Endothelial cell of umbilical vein (primary cell): ENCODE measurements at regions not wholly inside any gene's neighbourhood (a gene's known extent, or its start where the extent isn't known, plus 50 kb on each side); places are given as distances from the start of the nearest gene placed in this dataset.

Experiments used
- BruUV-seq: library from RNA; stranded (reverse); fragments of 400-500 nt; replicated peaks from 2 replicates; lab custom pipeline; 2021; lab: Mats Ljungman, UMichigan
- CTCF ChIA-PET: fragments of 300-600, 350-600 bp; sonication (Branson Sonifier 250); formaldehyde crosslinking; loops from one replicate; lab custom pipeline; 2021; ENCODE audit warnings: antibody characterized with exemption, inconsistent platforms; lab: Charles Lee
- POLR2A ChIA-PET: fragments of 300-600, 350-600 bp; sonication (Branson Sonifier 250); formaldehyde crosslinking; loops from one replicate; lab custom pipeline; 2021; ENCODE audit warnings: antibody characterized with exemption, inconsistent platforms; lab: Charles Lee
- DNase-seq: peaks from one replicate; pipeline ENCODE4 v3.0.0-alpha.2; 2011; ENCODE audit warnings: low read depth, low spot score
- FAIRE-seq: peaks from 2 replicates; lab custom pipeline; 2011; peaks lifted over from hg19 to GRCh38; lab: Jason Lieb, UNC
- H2AFZ ChIP-seq: 2 replicates; pipeline ENCODE4 v1.6.0; 2012; ENCODE audit warnings: low read depth, low read length, control low read depth, inconsistent platforms
- H3K27ac ChIP-seq: 2 replicates; pipeline ENCODE4 v1.5.1; 2011; ENCODE audit warnings: low read depth, mild to moderate bottlenecking, control low read depth, low read length, moderate library complexity; ENCODE audit not compliant: insufficient read depth
- H3K27me3 ChIP-seq, 2 experiments: 2 replicates each; pipeline versions ENCODE4 v1.6.0 to v1.6.1; 2011; ENCODE audit warnings: low read length in 2 of 2, mixed read lengths in 1 of 2; ENCODE audit not compliant: control insufficient read depth in 2 of 2, insufficient read depth in 2 of 2
- H3K36me3 ChIP-seq, 2 experiments: 2 replicates in 1 of 2; 3 replicates in 1 of 2; pipeline ENCODE4 v1.5.1; 2011; ENCODE audit warnings: low read length in 2 of 2, mild to moderate bottlenecking in 1 of 2, moderate library complexity in 1 of 2; ENCODE audit not compliant: control insufficient read depth in 2 of 2, insufficient read depth in 2 of 2; ENCODE audit errors: extremely low read depth in 1 of 2
- H3K4me1 ChIP-seq: 3 replicates; pipeline ENCODE4 v1.5.1; 2011; ENCODE audit warnings: mild to moderate bottlenecking, low read length; ENCODE audit not compliant: control insufficient read depth, insufficient read depth; ENCODE audit errors: extremely low read depth
- H3K4me2 ChIP-seq: 2 replicates; pipeline ENCODE4 v1.6.1; 2011; ENCODE audit warnings: low read length, control low read depth, mixed read lengths; ENCODE audit not compliant: insufficient read depth
- H3K4me3 ChIP-seq, 3 experiments: fragments of 200-600 bp in 1 of 3; sonication (generic), shearing (Covaris generic) in 1 of 3; replicated peaks in 1 of 3; 2 replicates each; pipeline ENCODE4 v1.5.1; 2011 to 2016; ENCODE audit warnings: control low read depth in 3 of 3, low read length in 3 of 3, mild to moderate bottlenecking in 2 of 3, inconsistent platforms in 1 of 3, low read depth in 1 of 3, moderate library complexity in 1 of 3; ENCODE audit not compliant: insufficient read depth in 1 of 3
- H3K79me2 ChIP-seq: 2 replicates; pipeline ENCODE4 v1.6.0; 2012; ENCODE audit warnings: low read length, inconsistent platforms; ENCODE audit not compliant: control insufficient read depth, insufficient read depth
- H3K9ac ChIP-seq: replicated peaks from 2 replicates; pipeline ENCODE3; 2011; ENCODE audit warnings: low read length, control low read depth; ENCODE audit not compliant: insufficient read depth; ENCODE audit errors: extremely low read depth
- H3K9me1 ChIP-seq: replicated peaks from 3 replicates; pipeline ENCODE4 v1.6.0; 2011; ENCODE audit warnings: mild to moderate bottlenecking, low read length; ENCODE audit not compliant: control insufficient read depth, insufficient read depth; ENCODE audit errors: extremely low read depth
- H3K9me3 ChIP-seq: replicated peaks from 2 replicates; pipeline ENCODE4 v1.5.1; 2012; ENCODE audit warnings: low read length, inconsistent platforms; ENCODE audit not compliant: control insufficient read depth, insufficient read depth
- H4K20me1 ChIP-seq: replicated peaks from 2 replicates; pipeline ENCODE3; 2011; ENCODE audit warnings: mild to moderate bottlenecking, low read length; ENCODE audit not compliant: control insufficient read depth, insufficient read depth; ENCODE audit errors: extremely low read depth
- EZH2 ChIP-seq: IDR thresholded peaks from 2 replicates; pipeline ENCODE4 v1.6.1; 2012; ENCODE audit warnings: borderline replicate concordance, low read depth, mild to moderate bottlenecking, moderate library complexity, low read length, inconsistent platforms; ENCODE audit not compliant: severe bottlenecking
- GATA2 ChIP-seq: IDR thresholded peaks from 2 replicates; pipeline ENCODE4 v1.7.0; 2011; ENCODE audit warnings: low read depth, mild to moderate bottlenecking, moderate library complexity, mixed read lengths, low read length; ENCODE audit not compliant: insufficient read length, insufficient read depth
- POLR2A ChIP-seq: IDR thresholded peaks from 2 replicates; pipeline ENCODE4 v1.6.1; 2012; ENCODE audit warnings: low read depth, mild to moderate bottlenecking, control low read depth, low read length
- dilution Hi-C: fragments of 300-500 bp; cut with MboI; formaldehyde crosslinking; loops from one replicate; pipeline ENCODE4 v1.15.0; 2019; ENCODE audit warnings: low sequenced_read_pairs; ENCODE audit not compliant: extremely low pct_ligation_motif_present
- intact Hi-C: fragments of 100-400 bp; cut with micrococcal nuclease; formaldehyde crosslinking; loops from one replicate; pipeline ENCODE4 v1.10.0; 2022
- TF ChIP-seq, protein P1 (sequence below), 2 donors: IDR thresholded peaks; 1 replicate in 1 of 2; 2 replicates in 1 of 2; pipeline ENCODE4 v1.5.1; 2011; ENCODE audit warnings: low read length in 2 of 2, mild to moderate bottlenecking in 2 of 2, moderate library complexity in 2 of 2, control low read depth in 1 of 2, inconsistent platforms in 1 of 2, low read depth in 1 of 2; ENCODE audit not compliant: insufficient read depth in 1 of 2; ENCODE audit errors: extremely low read depth in 1 of 2

DNA sequence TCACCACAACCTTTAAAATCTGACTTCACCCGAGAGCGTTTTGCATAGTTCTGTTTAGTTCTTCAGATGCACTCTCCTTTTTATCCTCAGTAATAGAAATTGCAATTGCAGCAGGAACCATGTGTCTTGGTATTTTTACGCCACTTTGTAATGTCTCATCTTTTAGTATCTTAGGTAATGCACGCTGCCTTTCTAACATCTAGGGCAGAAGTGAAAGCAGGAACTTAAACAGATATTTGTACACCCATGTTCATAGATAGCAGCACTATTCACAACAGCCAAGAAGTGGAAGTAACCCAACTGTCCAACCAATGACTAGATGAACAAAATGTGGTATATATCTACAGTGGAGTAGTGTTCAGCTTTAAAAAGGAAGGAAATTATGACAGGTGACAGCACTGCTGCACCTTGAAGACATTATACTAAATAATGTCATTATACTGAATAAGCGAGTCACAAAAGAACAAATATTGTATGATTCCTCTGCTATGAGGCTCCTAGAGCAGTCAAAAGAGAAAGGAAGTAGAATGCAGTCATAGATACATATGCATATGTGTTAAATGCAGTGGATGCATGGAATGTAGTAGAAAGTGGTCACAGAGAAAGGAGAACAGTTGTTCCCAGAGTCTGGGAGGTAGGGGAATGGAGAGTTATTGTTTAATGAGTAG is 105.9 kb upstream of the GJB6 start:
- ChIA-PET CTCF (no interaction called here), POLR2A (no interaction called here)
- no peaks in the 10 kb centered on the region for H3K4me1 ChIP-seq
- no peak overlapping the region for H3K4me2 ChIP-seq
- no peak for FAIRE-seq
- H3K9me1 ChIP-seq: no peaks in the 10 kb centered on the region
- H3K9ac ChIP-seq: no peak overlapping the region
- H3K79me2 ChIP-seq: no peaks in the 10 kb centered on the region
- no peak for DNase-seq
- H4K20me1 ChIP-seq: no peaks in the 10 kb centered on the region
- no peak overlapping the region for H2AFZ ChIP-seq
- H3K4me3 ChIP-seq: no peak overlapping the region
- no peaks in the 10 kb centered on the region for H3K27me3 ChIP-seq
- dilution Hi-C loops (no loop called here), intact Hi-C loops (no loop called here)
- H3K9me3 ChIP-seq: no peaks in the 10 kb centered on the region
- no peak overlapping the region for H3K27ac ChIP-seq
- TF ChIP-seq POLR2A (no peak), EZH2 (no peak)
- TF ChIP-seq, protein P1, sequence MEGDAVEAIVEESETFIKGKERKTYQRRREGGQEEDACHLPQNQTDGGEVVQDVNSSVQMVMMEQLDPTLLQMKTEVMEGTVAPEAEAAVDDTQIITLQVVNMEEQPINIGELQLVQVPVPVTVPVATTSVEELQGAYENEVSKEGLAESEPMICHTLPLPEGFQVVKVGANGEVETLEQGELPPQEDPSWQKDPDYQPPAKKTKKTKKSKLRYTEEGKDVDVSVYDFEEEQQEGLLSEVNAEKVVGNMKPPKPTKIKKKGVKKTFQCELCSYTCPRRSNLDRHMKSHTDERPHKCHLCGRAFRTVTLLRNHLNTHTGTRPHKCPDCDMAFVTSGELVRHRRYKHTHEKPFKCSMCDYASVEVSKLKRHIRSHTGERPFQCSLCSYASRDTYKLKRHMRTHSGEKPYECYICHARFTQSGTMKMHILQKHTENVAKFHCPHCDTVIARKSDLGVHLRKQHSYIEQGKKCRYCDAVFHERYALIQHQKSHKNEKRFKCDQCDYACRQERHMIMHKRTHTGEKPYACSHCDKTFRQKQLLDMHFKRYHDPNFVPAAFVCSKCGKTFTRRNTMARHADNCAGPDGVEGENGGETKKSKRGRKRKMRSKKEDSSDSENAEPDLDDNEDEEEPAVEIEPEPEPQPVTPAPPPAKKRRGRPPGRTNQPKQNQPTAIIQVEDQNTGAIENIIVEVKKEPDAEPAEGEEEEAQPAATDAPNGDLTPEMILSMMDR (IDR thresholded peaks at IDR 0.05; ENCODE audit: extremely low read depth in 1 of 2, insufficient read depth in 1 of 2, low read depth in 1 of 2, low read length in 2 of 2): no peak
- H3K36me3 ChIP-seq: no peaks in the 10 kb centered on the region
- BruUV-seq: no TSS peak

DNA sequence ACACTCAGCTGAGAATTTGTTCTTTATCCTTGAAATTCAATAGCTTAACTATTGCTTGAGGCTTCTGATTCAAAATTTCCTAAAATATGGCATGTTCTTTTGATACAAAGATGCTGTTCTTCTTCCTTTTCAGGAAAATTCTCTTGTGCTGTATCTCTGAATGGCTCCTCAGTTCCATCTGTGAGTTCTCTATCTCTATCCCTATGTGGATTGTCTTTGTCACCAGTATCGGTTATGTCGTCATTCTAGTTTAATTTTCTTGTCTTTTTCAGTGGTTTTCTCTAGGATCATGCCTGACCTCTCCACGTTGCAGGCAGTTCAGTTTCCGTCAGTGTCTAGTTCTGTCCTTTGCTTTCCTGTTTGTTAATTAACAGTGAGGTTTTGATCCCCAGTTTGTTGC is 104.6 kb upstream of the GJB6 start:
- ChIA-PET POLR2A (no interaction called here), CTCF (no interaction called here)
- dilution Hi-C loops (no loop called here), intact Hi-C loops (no loop called here)
- Histone ChIP-seq H3K4me3 (no peak overlapping the region), H3K9ac (no peak overlapping the region), H3K36me3 (no peaks in the 10 kb centered on the region), H3K79me2 (no peaks in the 10 kb centered on the region), H3K4me1 (no peaks in the 10 kb centered on the region), H4K20me1 (no peaks in the 10 kb centered on the region), H3K4me2 (no peak overlapping the region), H3K9me1 (no peaks in the 10 kb centered on the region), H3K27ac (no peak overlapping the region), H2AFZ (no peak overlapping the region), H3K27me3 (peaks cover 0 to 3% of the 10 kb centered on the region in 2 experiments), H3K9me3 (no peaks in the 10 kb centered on the region)
- FAIRE-seq: no peak
- no peak for DNase-seq
- no TSS peak for BruUV-seq
- no peak for TF ChIP-seq GATA2
